AG10803 (cell line): ENCODE measurements at regions not wholly inside any gene's neighbourhood (a gene's known extent, or its start where the extent isn't known, plus 50 kb on each side); places are given as distances from the start of the nearest gene placed in this dataset.
"Not testable (repeated sequence)": the region's sequence is repeated elsewhere in the genome, so short reads cannot be mapped to it uniquely, and the experiment has no call there.

ENCODE experiments used
- DNase-seq: peaks from one replicate; pipeline ENCODE4 v3.0.0; 2010; ENCODE audit warnings: low read depth
- H3K4me3 ChIP-seq: 2 replicates; pipeline ENCODE4 v1.5.1; 2011; ENCODE audit warnings: mild to moderate bottlenecking, low read length, control low read depth
- TF ChIP-seq, protein P1 (sequence below): conservative IDR thresholded peaks from 2 replicates; pipeline ENCODE4 v1.5.1; 2011; ENCODE audit warnings: mild to moderate bottlenecking, low read length, control low read depth, inconsistent platforms

GRCh38 chr17:63041251-63041650 lies 75.2 kb downstream of the TANC2 start:
- H3K4me3 ChIP-seq, result no peak overlapping the region
- DNase-seq, result no peak
- TF ChIP-seq, protein P1, sequence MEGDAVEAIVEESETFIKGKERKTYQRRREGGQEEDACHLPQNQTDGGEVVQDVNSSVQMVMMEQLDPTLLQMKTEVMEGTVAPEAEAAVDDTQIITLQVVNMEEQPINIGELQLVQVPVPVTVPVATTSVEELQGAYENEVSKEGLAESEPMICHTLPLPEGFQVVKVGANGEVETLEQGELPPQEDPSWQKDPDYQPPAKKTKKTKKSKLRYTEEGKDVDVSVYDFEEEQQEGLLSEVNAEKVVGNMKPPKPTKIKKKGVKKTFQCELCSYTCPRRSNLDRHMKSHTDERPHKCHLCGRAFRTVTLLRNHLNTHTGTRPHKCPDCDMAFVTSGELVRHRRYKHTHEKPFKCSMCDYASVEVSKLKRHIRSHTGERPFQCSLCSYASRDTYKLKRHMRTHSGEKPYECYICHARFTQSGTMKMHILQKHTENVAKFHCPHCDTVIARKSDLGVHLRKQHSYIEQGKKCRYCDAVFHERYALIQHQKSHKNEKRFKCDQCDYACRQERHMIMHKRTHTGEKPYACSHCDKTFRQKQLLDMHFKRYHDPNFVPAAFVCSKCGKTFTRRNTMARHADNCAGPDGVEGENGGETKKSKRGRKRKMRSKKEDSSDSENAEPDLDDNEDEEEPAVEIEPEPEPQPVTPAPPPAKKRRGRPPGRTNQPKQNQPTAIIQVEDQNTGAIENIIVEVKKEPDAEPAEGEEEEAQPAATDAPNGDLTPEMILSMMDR, result no peak

GRCh38 chr17:63041722-63042121 lies 75.7 kb downstream of the TANC2 start:
- DNase-seq, result no peak
- no peak overlapping the region for H3K4me3 ChIP-seq
- TF ChIP-seq, protein P1, result no peak

- TF ChIP-seq, protein P1, result no peak
- H3K4me3 ChIP-seq, result no peak overlapping the region
- peak; percentile 9 for DNase-seq
Measured at GRCh38 chr17:63042256-63042812, 76.3 kb downstream of the TANC2 start.

DNA sequence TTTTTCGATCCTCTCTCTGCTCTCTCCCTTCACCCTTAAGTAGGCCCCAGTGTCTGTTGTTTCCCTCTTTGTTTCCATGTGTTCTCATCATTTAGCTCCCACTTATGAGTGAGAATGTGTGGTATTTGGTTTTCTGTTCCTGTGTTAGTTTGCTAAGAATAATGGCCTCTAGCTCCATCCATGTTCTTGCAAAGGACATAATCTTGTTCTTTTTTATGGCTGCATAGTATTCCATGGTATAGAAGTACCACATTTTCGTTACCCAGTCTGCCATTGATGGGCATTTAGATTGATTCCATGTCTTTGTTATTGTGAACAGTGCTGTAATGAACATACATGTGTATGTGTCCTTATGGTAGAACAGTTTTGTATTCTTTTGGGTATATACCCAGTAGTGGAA lies 91.5 kb downstream of the TANC2 start:
- not testable (repeated sequence) for H3K4me3 ChIP-seq, DNase-seq

- DNase-seq, result no peak
- TF ChIP-seq, protein P1, result no peak
- no peak overlapping the region for H3K4me3 ChIP-seq
Measured at GRCh38 chr17:63066158-63066813, 100.3 kb downstream of the TANC2 start.

DNA sequence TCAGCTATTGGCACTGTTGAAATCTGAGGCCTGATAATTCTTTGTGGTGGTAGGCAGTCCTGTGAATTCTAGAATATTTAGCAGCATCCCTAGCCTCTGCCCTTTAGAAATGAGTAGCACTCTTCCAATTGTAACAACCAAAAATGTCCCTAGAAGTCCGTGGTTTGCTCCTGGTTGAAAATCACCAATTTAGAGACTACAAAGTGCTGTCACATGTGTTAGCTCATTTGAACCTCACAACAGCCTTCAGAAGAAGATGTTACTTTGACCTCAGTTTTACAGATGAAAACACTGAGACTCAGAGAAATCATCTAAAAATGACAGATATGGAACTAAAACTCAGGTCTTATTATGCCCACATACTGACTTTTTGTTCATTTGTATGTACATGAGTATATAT lies 103.2 kb downstream of the TANC2 start:
- H3K4me3 ChIP-seq, result no peak overlapping the region
- DNase-seq, result no peak
- TF ChIP-seq, protein P1, result no peak

- TF ChIP-seq, protein P1, result no peak
- no peak overlapping the region for H3K4me3 ChIP-seq
- DNase-seq, result no peak
Measured at GRCh38 chr17:63070031-63070430, 104.0 kb downstream of the TANC2 start.
